MCF 10A (cell line): ENCODE measurements at regions not wholly inside any gene's neighbourhood (a gene's known extent, or its start where the extent isn't known, plus 50 kb on each side); places are given as distances from the start of the nearest gene placed in this dataset.

ENCODE experiments used
- BruUV-seq: library from RNA; stranded (reverse); fragments of 400-500 nt; replicated peaks from 2 replicates; lab custom pipeline; 2021; lab: Mats Ljungman, UMichigan
- CTCF ChIA-PET: fragments of 300-600 bp; sonication (Branson Sonifier 250); formaldehyde crosslinking; extraction: SDS; loops from one replicate; lab custom pipeline; 2021; ENCODE audit warnings: antibody characterized with exemption, inconsistent platforms; lab: Yijun Ruan, JAX
- POLR2A ChIA-PET: fragments of 300-600, 350-650 bp; sonication (Branson Sonifier 250); formaldehyde crosslinking; extraction: SDS; loops from one replicate; lab custom pipeline; 2020; ENCODE audit warnings: antibody characterized with exemption, inconsistent platforms; lab: Yijun Ruan, JAX
- DNase-seq: peaks from one replicate; pipeline ENCODE4 v3.0.0-alpha.2; 2018; ENCODE audit not compliant: unreplicated experiment
- H3K27ac Mint-ChIP-seq: one replicate; pipeline ENCODE4 v1.8.0; 2022; ENCODE audit warnings: mild to moderate bottlenecking, low read depth, mixed read lengths; ENCODE audit not compliant: unreplicated experiment
- H3K27me3 Mint-ChIP-seq: one replicate; pipeline ENCODE4 v1.8.0; 2022; ENCODE audit warnings: mixed read lengths; ENCODE audit not compliant: insufficient read depth, unreplicated experiment
- H3K36me3 Mint-ChIP-seq: one replicate; pipeline ENCODE4 v1.8.0; 2022; ENCODE audit warnings: mild to moderate bottlenecking, moderate library complexity, mixed read lengths; ENCODE audit not compliant: insufficient read depth, unreplicated experiment
- H3K4me1 Mint-ChIP-seq: one replicate; pipeline ENCODE4 v1.8.0; 2022; ENCODE audit warnings: mixed read lengths; ENCODE audit not compliant: insufficient read depth, unreplicated experiment
- H3K4me3 Mint-ChIP-seq: one replicate; pipeline ENCODE4 v1.8.0; 2022; ENCODE audit warnings: mild to moderate bottlenecking, moderate library complexity, mixed read lengths; ENCODE audit not compliant: unreplicated experiment
- H3K9me3 Mint-ChIP-seq: one replicate; pipeline ENCODE4 v1.8.0; 2022; ENCODE audit warnings: mixed read lengths; ENCODE audit not compliant: unreplicated experiment
- CTCF ChIP-seq: fragments of 200-600 bp; IDR thresholded peaks from one replicate; pipeline ENCODE4 v1.8.0; 2022; ENCODE audit warnings: antibody characterized with exemption, mild to moderate bottlenecking; ENCODE audit not compliant: unreplicated experiment
- intact Hi-C: fragments of 100-400 bp; cut with micrococcal nuclease; formaldehyde crosslinking; loops from 2 replicates; pipeline ENCODE4 v1.14.1; 2022

GRCh38 chr22:48187356-48187755 lies 1424.9 kb downstream of the TBC1D22A start:
- POLR2A ChIA-PET, result no interaction called here
- no peak for TF ChIP-seq CTCF
- no TSS peak for BruUV-seq
- no peak overlapping the region for H3K27ac Mint-ChIP-seq
- H3K4me1 Mint-ChIP-seq, result no peaks in the 10 kb centered on the region
- peaks cover 33% of the 10 kb centered on the region for H3K9me3 Mint-ChIP-seq
- no peaks in the 10 kb centered on the region for H3K36me3 Mint-ChIP-seq
- no peaks in the 10 kb centered on the region for H3K27me3 Mint-ChIP-seq
- CTCF ChIA-PET, result no interaction called here
- no peak overlapping the region for H3K4me3 Mint-ChIP-seq
- DNase-seq, result no peak
- intact Hi-C loops, result no loop called here

- H3K27ac Mint-ChIP-seq, result no peak overlapping the region
- H3K4me3 Mint-ChIP-seq, result no peak overlapping the region
- H3K9me3 Mint-ChIP-seq, result peaks cover 22% of the 10 kb centered on the region
- no peak for DNase-seq
- no peaks in the 10 kb centered on the region for H3K36me3 Mint-ChIP-seq
- no TSS peak for BruUV-seq
- ChIA-PET POLR2A (no interaction called here), CTCF (no interaction called here)
- TF ChIP-seq CTCF, result no peak
- intact Hi-C loops, result no loop called here
- H3K27me3 Mint-ChIP-seq, result no peaks in the 10 kb centered on the region
- H3K4me1 Mint-ChIP-seq, result no peaks in the 10 kb centered on the region
Observed at GRCh38 chr22:48186146-48186790, 1423.8 kb downstream of the TBC1D22A start.

GRCh38 chr22:48185071-48186055 lies 1422.9 kb downstream of the TBC1D22A start:
- ChIA-PET POLR2A (no interaction called here), CTCF (no interaction called here)
- H3K27ac Mint-ChIP-seq, result no peak overlapping the region
- no peak for DNase-seq
- no TSS peak for BruUV-seq
- H3K27me3 Mint-ChIP-seq, result no peaks in the 10 kb centered on the region
- no peaks in the 10 kb centered on the region for H3K4me1 Mint-ChIP-seq
- H3K4me3 Mint-ChIP-seq, result no peak overlapping the region
- no peak for TF ChIP-seq CTCF
- intact Hi-C loops, result no loop called here
- peaks cover 20% of the 10 kb centered on the region for H3K9me3 Mint-ChIP-seq
- H3K36me3 Mint-ChIP-seq, result no peaks in the 10 kb centered on the region
